ENCODE measurements at regions not wholly inside any gene's neighbourhood (a gene's known extent, or its start where the extent isn't known, plus 50 kb on each side); places are given as distances from the start of the nearest gene placed in this dataset.

DNA sequence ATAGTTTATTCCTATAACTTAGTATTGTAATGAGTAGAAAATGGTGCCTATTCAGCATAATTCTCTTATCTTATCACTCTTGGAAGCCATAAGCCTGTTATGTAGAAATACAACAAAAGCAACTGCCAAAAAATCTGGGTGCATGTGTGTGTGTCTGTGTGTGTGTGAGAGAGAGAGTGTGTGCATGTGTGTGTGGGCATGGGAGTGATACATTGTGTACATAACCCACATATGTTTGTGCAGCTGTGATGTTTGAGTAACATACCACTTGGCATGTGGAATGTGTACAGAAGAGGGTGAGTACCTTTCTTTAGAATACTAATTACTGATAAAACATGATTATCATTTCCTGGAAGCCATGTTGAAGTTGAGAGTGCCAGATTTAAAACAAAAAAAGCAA, 642.3 kb upstream of the SYT4 start:
- TF ChIP-seq CTCF (IDR thresholded peaks at IDR 0.05): no peak
- no peak for TF ChIP-seq EP300 (IDR thresholded peaks at IDR 0.05)
- TF ChIP-seq POLR2A (IDR thresholded peaks at IDR 0.05): no peak
